ENCODE measurements at regions not wholly inside any gene's neighbourhood (a gene's known extent, or its start where the extent isn't known, plus 50 kb on each side); places are given as distances from the start of the nearest gene placed in this dataset.

- Mint-ChIP-seq H3K27me3 (ENCODE audit: low read depth in 2 of 2) (peaks cover 0 to 4% of the 10 kb centered on the region in 2 donors), H3K9me3 (peaks cover 2 to 7% of the 10 kb centered on the region in 2 donors), H3K4me1 (no peaks in the 10 kb centered on the region), H3K36me3 (no peaks in the 10 kb centered on the region), H3K27ac (no peak overlapping the region), H3K4me3 (no peak overlapping the region)
- Histone ChIP-seq H3K4me1 (ENCODE audit: control insufficient read depth, insufficient read depth, low read length) (no peaks in the 10 kb centered on the region), H3K9me3 (ENCODE audit: control insufficient read depth, insufficient read depth, low read length) (no peaks in the 10 kb centered on the region), H3K4me3 (ENCODE audit: low read length) (no peak overlapping the region), H3K27ac (ENCODE audit: low read length) (no peak overlapping the region), H3K27me3 (ENCODE audit: control insufficient read depth, insufficient read depth, low read length) (no peaks in the 10 kb centered on the region), H3K36me3 (ENCODE audit: control insufficient read depth, insufficient read depth, low read length) (no peaks in the 10 kb centered on the region)
- TF ChIP-seq CTCF (IDR thresholded peaks at IDR 0.05), result no peak
- DNase-seq (no peak), ATAC-seq (no peak)
- WGBS (ENCODE audit: insufficient coverage), result 74% methylated on average over 2 of the region's 3 CpGs
- intact Hi-C loops (cut with micrococcal nuclease), result no loop called here
These were observed 390.9 kb downstream of the TBC1D4 start for GRCh38 chr13:75090872-75091615.

DNA sequence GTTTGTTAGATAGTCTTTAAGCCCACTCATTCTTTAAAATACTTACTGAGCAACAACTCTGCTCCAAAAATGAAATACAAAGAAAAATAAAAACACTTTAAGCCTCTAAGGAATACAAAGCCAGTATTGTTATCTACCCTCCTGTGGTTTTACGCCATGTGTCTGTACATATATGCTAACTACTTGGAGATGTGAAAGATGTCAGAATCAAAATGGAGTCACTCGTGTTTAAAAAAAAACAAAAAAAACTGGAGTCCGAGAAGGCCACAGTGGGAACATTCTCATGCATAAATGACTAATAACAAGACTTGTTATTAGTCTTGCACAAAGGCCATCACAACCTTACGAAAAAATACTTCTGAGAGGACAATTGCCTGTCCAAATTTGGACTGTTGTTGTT is 393.1 kb downstream of the TBC1D4 start:
- no peak for ATAC-seq

GRCh38 chr13:75079226-75079625 is 402.7 kb downstream of the TBC1D4 start:
- no peak for ATAC-seq
- TF ChIP-seq CTCF (IDR thresholded peaks at IDR 0.05), result no peak

More for the DNA sequence above, 393.1 kb downstream of the TBC1D4 start:
- Histone ChIP-seq H3K27me3 (ENCODE audit: control insufficient read depth, insufficient read depth, low read length) (no peaks in the 10 kb centered on the region), H3K9me3 (ENCODE audit: control insufficient read depth, insufficient read depth, low read length) (no peaks in the 10 kb centered on the region), H3K4me1 (ENCODE audit: control insufficient read depth, insufficient read depth, low read length) (no peaks in the 10 kb centered on the region), H3K27ac (ENCODE audit: low read length) (no peak overlapping the region), H3K4me3 (ENCODE audit: low read length) (no peak overlapping the region), H3K36me3 (ENCODE audit: control insufficient read depth, insufficient read depth, low read length) (no peaks in the 10 kb centered on the region)
- intact Hi-C loops (cut with micrococcal nuclease), result no loop called here
- DNase-seq, result no peak
- H3K36me3 Mint-ChIP-seq, result no peaks in the 10 kb centered on the region
- no peak overlapping the region for H3K27ac Mint-ChIP-seq
- 80% methylated on average over 4 of the region's 4 CpGs for WGBS (ENCODE audit: insufficient coverage)
- TF ChIP-seq CTCF (IDR thresholded peaks at IDR 0.05), result no peak
- H3K27me3 Mint-ChIP-seq (ENCODE audit: low read depth in 2 of 2), result no peaks in the 10 kb centered on the region
- peaks cover 2 to 7% of the 10 kb centered on the region in 2 donors for H3K9me3 Mint-ChIP-seq
- H3K4me3 Mint-ChIP-seq, result no peak overlapping the region
- no peaks in the 10 kb centered on the region for H3K4me1 Mint-ChIP-seq

GRCh38 chr13:75076476-75076875 is 405.5 kb downstream of the TBC1D4 start:
- Mint-ChIP-seq H3K4me1 (no peaks in the 10 kb centered on the region), H3K9me3 (peaks cover 7 to 16% of the 10 kb centered on the region in 2 donors), H3K4me3 (no peak overlapping the region), H3K36me3 (no peaks in the 10 kb centered on the region), H3K27me3 (ENCODE audit: low read depth in 2 of 2) (no peaks in the 10 kb centered on the region), H3K27ac (no peak overlapping the region)
- DNase-seq (no peak), ATAC-seq (no peak)
- no peaks in the 10 kb centered on the region for H3K27me3 ChIP-seq (ENCODE audit: control insufficient read depth, insufficient read depth, low read length)
- intact Hi-C loops (cut with micrococcal nuclease), result no loop called here
- H3K9me3 ChIP-seq (ENCODE audit: control insufficient read depth, insufficient read depth, low read length), result no peaks in the 10 kb centered on the region
- H3K4me3 ChIP-seq (ENCODE audit: low read length), result no peak overlapping the region
- H3K36me3 ChIP-seq (ENCODE audit: control insufficient read depth, insufficient read depth, low read length), result no peaks in the 10 kb centered on the region
- H3K27ac ChIP-seq (ENCODE audit: low read length), result no peak overlapping the region
- no peak for TF ChIP-seq CTCF (IDR thresholded peaks at IDR 0.05)
- no peaks in the 10 kb centered on the region for H3K4me1 ChIP-seq (ENCODE audit: control insufficient read depth, insufficient read depth, low read length)

More at GRCh38 chr13:75079226-75079625, 402.7 kb downstream of the TBC1D4 start:
- intact Hi-C loops (cut with micrococcal nuclease), result no loop called here
- Histone ChIP-seq H3K27me3 (ENCODE audit: control insufficient read depth, insufficient read depth, low read length) (no peaks in the 10 kb centered on the region), H3K4me3 (ENCODE audit: low read length) (no peak overlapping the region), H3K9me3 (ENCODE audit: control insufficient read depth, insufficient read depth, low read length) (no peaks in the 10 kb centered on the region), H3K27ac (ENCODE audit: low read length) (no peak overlapping the region), H3K36me3 (ENCODE audit: control insufficient read depth, insufficient read depth, low read length) (no peaks in the 10 kb centered on the region), H3K4me1 (ENCODE audit: control insufficient read depth, insufficient read depth, low read length) (no peaks in the 10 kb centered on the region)
- Mint-ChIP-seq H3K36me3 (no peaks in the 10 kb centered on the region), H3K4me3 (no peak overlapping the region), H3K4me1 (no peaks in the 10 kb centered on the region), H3K9me3 (peaks cover 3 to 14% of the 10 kb centered on the region in 2 donors), H3K27ac (no peak overlapping the region), H3K27me3 (ENCODE audit: low read depth in 2 of 2) (no peaks in the 10 kb centered on the region)
- WGBS (ENCODE audit: insufficient coverage), result 83% methylated on average over 2 of the region's 2 CpGs
- DNase-seq, result no peak
